OCI-LY1 (cell line): ENCODE measurements at regions not wholly inside any gene's neighbourhood (a gene's known extent, or its start where the extent isn't known, plus 50 kb on each side); places are given as distances from the start of the nearest gene placed in this dataset.

Source experiments
- H2AFZ ChIP-seq: fragments of 200-600 bp; sonication (generic), shearing (Covaris generic); 2 replicates; pipeline ENCODE4 v1.6.0; 2014; ENCODE audit warnings: antibody characterized with exemption, mild to moderate bottlenecking, low read length
- H3F3A ChIP-seq: fragments of 200-600 bp; sonication (generic), shearing (Covaris generic); 2 replicates; pipeline ENCODE4 v1.6.0; 2014; ENCODE audit warnings: mild to moderate bottlenecking, antibody characterized with exemption, low read length, moderate library complexity; ENCODE audit not compliant: insufficient read depth
- H3K27ac ChIP-seq: fragments of 200-600 bp; sonication (generic); 2 replicates; pipeline ENCODE4 v1.5.1; 2014; ENCODE audit warnings: low read length, mixed run types, mild to moderate bottlenecking, low read depth; ENCODE audit not compliant: poor library complexity, severe bottlenecking
- H3K27me3 ChIP-seq: fragments of 200-600 bp; sonication (generic); 2 replicates; pipeline ENCODE4 v1.6.0; 2014; ENCODE audit warnings: antibody characterized with exemption, mild to moderate bottlenecking, low read length, moderate library complexity; ENCODE audit not compliant: insufficient read depth
- H3K36me3 ChIP-seq: fragments of 200-600 bp; sonication (generic); 2 replicates; pipeline ENCODE4 v1.6.1; 2014; ENCODE audit warnings: mild to moderate bottlenecking, antibody characterized with exemption, low read length, moderate library complexity, mixed read lengths; ENCODE audit not compliant: insufficient read depth
- H3K4me1 ChIP-seq: fragments of 200-600 bp; sonication (generic); 2 replicates; pipeline ENCODE4 v1.5.1; 2014; ENCODE audit warnings: mild to moderate bottlenecking, low read length, moderate library complexity; ENCODE audit not compliant: insufficient read depth, severe bottlenecking
- H3K4me2 ChIP-seq: fragments of 200-600 bp; sonication (generic), shearing (Covaris generic); 2 replicates; pipeline ENCODE4 v1.6.1; 2014; ENCODE audit warnings: low read length
- H3K4me3 ChIP-seq: fragments of 200-600 bp; sonication (generic); 2 replicates; pipeline ENCODE4 v1.5.1; 2014; ENCODE audit warnings: low read length, low read depth, mild to moderate bottlenecking, mixed read lengths; ENCODE audit not compliant: poor library complexity, severe bottlenecking
- H3K79me2 ChIP-seq: fragments of 200-600 bp; shearing (Covaris generic); 2 replicates; pipeline ENCODE4 v1.6.1; 2016; ENCODE audit warnings: mixed run types, low read length, mixed read lengths; ENCODE audit not compliant: insufficient read depth
- H3K9ac ChIP-seq: fragments of 200-600 bp; sonication (generic), shearing (Covaris generic); 2 replicates; pipeline ENCODE4 v1.6.1; 2014; ENCODE audit warnings: mild to moderate bottlenecking, low read length, mixed read lengths
- H3K9me2 ChIP-seq: fragments of 200-600 bp; sonication (generic), shearing (Covaris generic); 2 replicates; pipeline ENCODE4 v1.6.1; 2014; ENCODE audit warnings: low read depth, mild to moderate bottlenecking, low read length, mixed read lengths
- H3K9me3 ChIP-seq: fragments of 200-600 bp; shearing (Covaris generic); 2 replicates; pipeline ENCODE4 v1.6.1; 2014; ENCODE audit warnings: low read length, mixed read lengths
- H4K20me1 ChIP-seq: fragments of 200-600 bp; sonication (generic), shearing (Covaris generic); 2 replicates; pipeline ENCODE4 v1.6.0; 2016; ENCODE audit warnings: mild to moderate bottlenecking, low read length; ENCODE audit not compliant: insufficient read depth
- CTCF ChIP-seq: fragments of 200-600 bp; sonication (generic), shearing (Covaris generic); IDR thresholded peaks from 2 replicates; pipeline ENCODE4 v1.5.1; 2017; ENCODE audit warnings: mild to moderate bottlenecking, antibody characterized with exemption, low read length, moderate library complexity, mixed read lengths
- EZH2 ChIP-seq: fragments of 200-600 bp; sonication (generic), shearing (Covaris generic); IDR thresholded peaks from 2 replicates; pipeline ENCODE4 v1.8.0; 2017; ENCODE audit warnings: borderline replicate concordance, mixed run types, mild to moderate bottlenecking, antibody characterized with exemption, low read length, moderate library complexity, mixed read lengths

DNA sequence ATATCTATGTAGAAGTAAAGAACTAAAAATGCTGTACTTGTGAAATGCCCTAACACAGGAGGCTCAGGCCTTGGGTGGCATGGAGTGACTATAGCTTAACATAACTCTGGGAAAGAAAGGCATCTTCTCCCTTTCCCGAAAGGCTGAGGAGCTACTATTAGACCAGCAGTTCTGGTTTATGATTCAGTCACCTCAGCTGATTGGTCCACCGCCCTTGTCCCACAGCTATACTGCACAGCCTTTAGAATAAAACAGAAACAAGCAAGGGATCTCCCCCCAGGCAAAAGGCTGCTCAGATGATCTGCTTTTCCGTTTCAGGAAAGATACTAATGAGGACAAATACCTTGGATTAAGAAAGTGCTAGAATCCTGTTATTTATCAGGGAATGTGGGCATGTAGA lies 171.3 kb downstream of the SNCA start:
- H4K20me1 ChIP-seq, result no peaks in the 10 kb centered on the region
- H3K27me3 ChIP-seq, result no peaks in the 10 kb centered on the region
- no peaks in the 10 kb centered on the region for H3K79me2 ChIP-seq
- no peak overlapping the region for H2AFZ ChIP-seq
- no peak overlapping the region for H3K4me3 ChIP-seq
- H3F3A ChIP-seq, result no peaks in the 10 kb centered on the region
- H3K9me2 ChIP-seq, result no peaks in the 10 kb centered on the region
- H3K9me3 ChIP-seq, result no peaks in the 10 kb centered on the region
- no peak overlapping the region for H3K4me2 ChIP-seq
- H3K9ac ChIP-seq, result no peak overlapping the region
- no peak for TF ChIP-seq EZH2
- no peaks in the 10 kb centered on the region for H3K4me1 ChIP-seq
- no peaks in the 10 kb centered on the region for H3K36me3 ChIP-seq
- H3K27ac ChIP-seq, result no peak overlapping the region

DNA sequence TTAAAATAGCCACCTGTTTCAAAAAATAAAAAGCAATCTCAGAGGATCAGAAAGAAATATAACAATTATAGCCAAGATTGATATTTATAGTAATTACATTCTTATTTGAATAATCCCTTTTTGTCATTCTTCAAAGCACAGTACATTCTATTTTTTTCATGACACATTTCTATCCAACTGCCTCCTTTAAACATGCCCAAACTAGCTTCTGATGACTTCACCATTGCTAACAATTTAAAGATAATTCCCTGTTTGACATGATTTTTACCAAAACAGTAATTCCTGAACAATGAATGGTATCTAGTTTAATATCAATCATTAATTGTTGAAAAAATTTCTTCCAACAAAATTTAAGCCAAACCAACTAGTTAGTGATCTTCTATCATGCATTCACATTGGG lies 172.4 kb downstream of the SNCA start:
- no peak overlapping the region for H3K27ac ChIP-seq
- no peaks in the 10 kb centered on the region for H3K27me3 ChIP-seq
- H3K4me2 ChIP-seq, result no peak overlapping the region
- H3K9me3 ChIP-seq, result no peaks in the 10 kb centered on the region
- TF ChIP-seq EZH2 (no peak), CTCF (no peak)
- H3K9ac ChIP-seq, result no peak overlapping the region
- no peaks in the 10 kb centered on the region for H4K20me1 ChIP-seq
- H3F3A ChIP-seq, result no peaks in the 10 kb centered on the region
- no peaks in the 10 kb centered on the region for H3K79me2 ChIP-seq
- no peak overlapping the region for H3K4me3 ChIP-seq
- no peaks in the 10 kb centered on the region for H3K4me1 ChIP-seq
- H3K9me2 ChIP-seq, result no peaks in the 10 kb centered on the region
- H3K36me3 ChIP-seq, result no peaks in the 10 kb centered on the region
- no peak overlapping the region for H2AFZ ChIP-seq

DNA sequence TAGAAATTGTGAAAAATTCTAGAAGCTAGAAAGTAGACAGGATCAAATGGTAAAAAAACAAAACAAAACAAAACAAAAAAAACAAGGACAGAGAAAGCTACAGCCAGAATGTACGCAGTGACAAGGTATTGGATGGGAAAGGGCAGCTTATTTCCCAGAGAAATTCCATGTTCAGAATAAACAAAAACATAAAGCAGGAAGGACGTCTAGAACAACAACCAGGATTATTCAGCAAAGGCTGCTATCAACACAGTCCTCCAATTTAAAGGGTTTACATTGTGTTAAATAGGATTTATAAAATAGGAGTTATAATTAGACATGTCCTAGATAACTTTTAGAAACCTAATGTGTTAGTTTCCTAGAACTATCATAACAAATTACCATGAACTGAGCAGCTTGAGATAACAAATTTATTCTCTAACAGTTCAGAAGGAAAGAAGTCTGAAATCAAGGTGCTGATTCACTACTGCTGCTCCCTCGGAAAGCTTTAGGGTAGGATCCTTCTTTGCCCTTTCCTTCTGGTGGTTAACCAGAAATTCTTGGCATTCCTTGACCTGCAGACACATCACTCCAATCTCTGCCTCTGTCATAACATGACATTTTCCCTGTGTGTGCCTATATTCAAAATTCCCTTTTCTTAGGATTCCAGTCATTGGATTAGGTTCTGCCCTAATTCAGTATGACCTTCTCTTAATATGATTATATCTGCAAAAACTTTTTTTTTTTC lies 175.6 kb downstream of the SNCA start:
- Histone ChIP-seq H3K4me3 (no peak overlapping the region), H3K36me3 (no peaks in the 10 kb centered on the region), H2AFZ (no peak overlapping the region), H3K4me2 (no peak overlapping the region), H3K27ac (no peak overlapping the region), H3K9ac (no peak overlapping the region), H3K27me3 (no peaks in the 10 kb centered on the region), H3K9me3 (no peaks in the 10 kb centered on the region), H3F3A (no peaks in the 10 kb centered on the region), H3K9me2 (no peaks in the 10 kb centered on the region), H3K4me1 (no peaks in the 10 kb centered on the region), H4K20me1 (no peaks in the 10 kb centered on the region), H3K79me2 (no peaks in the 10 kb centered on the region)
- no peak for TF ChIP-seq EZH2
- TF ChIP-seq CTCF, result no peak
